PC-9 (cell line): ENCODE measurements at regions not wholly inside any gene's neighbourhood (a gene's known extent, or its start where the extent isn't known, plus 50 kb on each side); places are given as distances from the start of the nearest gene placed in this dataset.

Experiments used
- CTCF ChIP-seq: fragments of 200-600 bp; sonication (generic); conservative IDR thresholded peaks from 2 replicates; pipeline ENCODE4 v1.6.1; 2017; ENCODE audit warnings: mixed run types, antibody characterized with exemption, mild to moderate bottlenecking, moderate library complexity
- EZH2 ChIP-seq: fragments of 200-600 bp; sonication (generic); IDR thresholded peaks from 2 replicates; pipeline ENCODE4 v1.8.0; 2017; ENCODE audit warnings: antibody characterized with exemption, low read depth

DNA sequence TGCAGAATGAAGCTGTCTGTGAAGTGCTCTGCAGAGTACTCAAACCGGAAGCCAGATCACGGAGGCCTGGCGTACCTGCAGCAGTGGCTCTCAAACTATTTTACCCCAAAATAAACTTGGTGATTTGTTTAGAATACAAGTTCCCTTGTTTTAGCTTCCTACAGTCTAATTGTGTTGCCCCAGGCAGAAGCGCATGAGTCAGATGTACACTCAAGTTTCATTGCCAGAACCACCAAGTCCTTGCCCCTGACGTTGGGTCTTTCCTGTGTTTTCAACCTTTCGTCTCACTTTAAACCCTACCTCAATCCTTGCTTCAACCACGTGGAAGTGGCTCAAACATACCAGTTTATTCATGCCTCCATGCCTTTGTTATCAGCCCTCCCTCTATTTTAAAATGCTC lies 66.2 kb upstream of the SLC7A11 start:
- TF ChIP-seq EZH2 (no peak), CTCF (no peak)
